ENCODE measurements at regions not wholly inside any gene's neighbourhood (a gene's known extent, or its start where the extent isn't known, plus 50 kb on each side); places are given as distances from the start of the nearest gene placed in this dataset.

DNA sequence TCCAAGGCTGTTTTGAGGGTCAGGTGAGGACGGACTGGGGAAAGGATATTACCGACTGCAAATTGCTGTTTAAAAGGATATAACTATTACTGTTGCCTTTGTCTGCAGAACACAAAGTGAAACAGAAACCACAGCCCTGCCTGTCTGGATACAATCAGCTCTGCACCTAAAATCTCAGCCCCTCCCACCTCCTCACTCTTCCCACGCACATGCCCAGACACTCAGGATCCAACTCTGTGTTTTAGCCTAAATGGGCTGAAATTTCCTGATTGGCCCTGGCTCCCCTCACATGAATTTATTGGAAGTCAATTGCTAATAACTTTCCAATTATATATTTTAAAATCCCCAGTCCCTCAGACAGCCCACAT is 176.3 kb upstream of the PPP1R26 start:
- TF ChIP-seq, protein P1, sequence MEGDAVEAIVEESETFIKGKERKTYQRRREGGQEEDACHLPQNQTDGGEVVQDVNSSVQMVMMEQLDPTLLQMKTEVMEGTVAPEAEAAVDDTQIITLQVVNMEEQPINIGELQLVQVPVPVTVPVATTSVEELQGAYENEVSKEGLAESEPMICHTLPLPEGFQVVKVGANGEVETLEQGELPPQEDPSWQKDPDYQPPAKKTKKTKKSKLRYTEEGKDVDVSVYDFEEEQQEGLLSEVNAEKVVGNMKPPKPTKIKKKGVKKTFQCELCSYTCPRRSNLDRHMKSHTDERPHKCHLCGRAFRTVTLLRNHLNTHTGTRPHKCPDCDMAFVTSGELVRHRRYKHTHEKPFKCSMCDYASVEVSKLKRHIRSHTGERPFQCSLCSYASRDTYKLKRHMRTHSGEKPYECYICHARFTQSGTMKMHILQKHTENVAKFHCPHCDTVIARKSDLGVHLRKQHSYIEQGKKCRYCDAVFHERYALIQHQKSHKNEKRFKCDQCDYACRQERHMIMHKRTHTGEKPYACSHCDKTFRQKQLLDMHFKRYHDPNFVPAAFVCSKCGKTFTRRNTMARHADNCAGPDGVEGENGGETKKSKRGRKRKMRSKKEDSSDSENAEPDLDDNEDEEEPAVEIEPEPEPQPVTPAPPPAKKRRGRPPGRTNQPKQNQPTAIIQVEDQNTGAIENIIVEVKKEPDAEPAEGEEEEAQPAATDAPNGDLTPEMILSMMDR (IDR thresholded peaks at IDR 0.05): no peak
- no peak for TF ChIP-seq POLR2A (IDR thresholded peaks at IDR 0.05)
